Astrocyte of the cerebellum (primary cell): ENCODE measurements at regions not wholly inside any gene's neighbourhood (a gene's known extent, or its start where the extent isn't known, plus 50 kb on each side); places are given as distances from the start of the nearest gene placed in this dataset.

Experiments
- DNase-seq: peaks from one replicate; pipeline ENCODE4 v3.0.0-alpha.2; 2011; ENCODE audit warnings: low read depth
- H3K4me3 ChIP-seq: 2 replicates; pipeline ENCODE4 v1.5.1; 2011; ENCODE audit warnings: mild to moderate bottlenecking, low read depth, low read length, moderate library complexity
- CTCF ChIP-seq: IDR thresholded peaks from 2 replicates; pipeline ENCODE4 v1.5.1; 2012; ENCODE audit warnings: low read length, low read depth, moderate library complexity, mild to moderate bottlenecking; ENCODE audit errors: missing control alignments
- in situ Hi-C: cut with HindIII; loops from 2 replicates; pipeline ENCODE4 v1.10.0; 2017; ENCODE audit warnings: low sequenced_read_pairs

- DNase-seq = no peak
- in situ Hi-C loops = no loop called here
- no peak overlapping the region for H3K4me3 ChIP-seq
- no peak for TF ChIP-seq CTCF
Measured at GRCh38 chr5:4893063-4893744, 246.9 kb upstream of the ADAMTS16 start.

GRCh38 chr5:4896328-4896727 lies 243.8 kb upstream of the ADAMTS16 start:
- no peak overlapping the region for H3K4me3 ChIP-seq
- DNase-seq = no peak
- in situ Hi-C loops = no loop called here
- no peak for TF ChIP-seq CTCF

GRCh38 chr5:4901305-4901811 lies 238.8 kb upstream of the ADAMTS16 start:
- no peak overlapping the region for H3K4me3 ChIP-seq
- TF ChIP-seq CTCF = no peak
- in situ Hi-C loops = no loop called here
- DNase-seq = no peak

- TF ChIP-seq CTCF = no peak
- DNase-seq = no peak
- in situ Hi-C loops = no loop called here
- no peak overlapping the region for H3K4me3 ChIP-seq
Measured at GRCh38 chr5:4901924-4902323, 238.2 kb upstream of the ADAMTS16 start.

- H3K4me3 ChIP-seq = no peak overlapping the region
- in situ Hi-C loops = no loop called here
- DNase-seq = peak; percentile 75
- TF ChIP-seq CTCF = peak; percentile 56
Measured at GRCh38 chr5:4905674-4906520, 234.2 kb upstream of the ADAMTS16 start.

GRCh38 chr5:4906786-4907185 lies 233.3 kb upstream of the ADAMTS16 start:
- TF ChIP-seq CTCF = no peak
- peak; percentile 11 for DNase-seq
- in situ Hi-C loops = no loop called here

More at GRCh38 chr5:4906786-4907185, 233.3 kb upstream of the ADAMTS16 start:
- H3K4me3 ChIP-seq = no peak overlapping the region
